ENCODE measurements at regions not wholly inside any gene's neighbourhood (a gene's known extent, or its start where the extent isn't known, plus 50 kb on each side); places are given as distances from the start of the nearest gene placed in this dataset.
"Not testable (repeated sequence)": the region's sequence is repeated elsewhere in the genome, so short reads cannot be mapped to it uniquely, and the experiment has no call there.

- no peak overlapping the region for H3K27ac Mint-ChIP-seq
- peaks cover 3% of the 10 kb centered on the region for H3K9me3 Mint-ChIP-seq
- intact Hi-C loops (cut with micrococcal nuclease) = no loop called here
- H3K36me3 Mint-ChIP-seq (ENCODE audit: low read depth) = no peaks in the 10 kb centered on the region
- no peak for DNase-seq
- H3K27me3 Mint-ChIP-seq (ENCODE audit: low read depth) = peaks cover 5% of the 10 kb centered on the region
- H3K4me1 Mint-ChIP-seq (ENCODE audit: low read depth) = no peaks in the 10 kb centered on the region
- H3K4me3 Mint-ChIP-seq = no peak overlapping the region
- CTCF ChIA-PET = no interaction called here
Observed at GRCh38 chr20:16865406-16865805, 117.2 kb downstream of the OTOR start.

- H3K4me3 Mint-ChIP-seq; H3K4me1 Mint-ChIP-seq (ENCODE audit: low read depth); intact Hi-C loops (cut with micrococcal nuclease); H3K27ac Mint-ChIP-seq; H3K27me3 Mint-ChIP-seq (ENCODE audit: low read depth); CTCF ChIA-PET; H3K9me3 Mint-ChIP-seq; H3K36me3 Mint-ChIP-seq (ENCODE audit: low read depth); DNase-seq: not testable (repeated sequence)
Observed at GRCh38 chr20:16873124-16873523, 125.0 kb downstream of the OTOR start.

GRCh38 chr20:16877053-16877554 lies 128.9 kb downstream of the OTOR start:
- H3K9me3 Mint-ChIP-seq = no peaks in the 10 kb centered on the region
- no peak overlapping the region for H3K27ac Mint-ChIP-seq
- intact Hi-C loops (cut with micrococcal nuclease) = no loop called here
- no peaks in the 10 kb centered on the region for H3K27me3 Mint-ChIP-seq (ENCODE audit: low read depth)
- no peaks in the 10 kb centered on the region for H3K4me1 Mint-ChIP-seq (ENCODE audit: low read depth)
- no peaks in the 10 kb centered on the region for H3K36me3 Mint-ChIP-seq (ENCODE audit: low read depth)
- H3K4me3 Mint-ChIP-seq = no peak overlapping the region
- CTCF ChIA-PET = no interaction called here
- DNase-seq = no peak

GRCh38 chr20:16885746-16886145 lies 137.6 kb downstream of the OTOR start:
- DNase-seq = no peak
- Mint-ChIP-seq H3K9me3 (peaks cover 2% of the 10 kb centered on the region), H3K27ac (no peak overlapping the region), H3K27me3 (ENCODE audit: low read depth) (peaks cover 10% of the 10 kb centered on the region), H3K4me3 (no peak overlapping the region), H3K4me1 (ENCODE audit: low read depth) (no peaks in the 10 kb centered on the region), H3K36me3 (ENCODE audit: low read depth) (no peaks in the 10 kb centered on the region)
- intact Hi-C loops (cut with micrococcal nuclease) = no loop called here
- CTCF ChIA-PET = no interaction called here

GRCh38 chr20:16898433-16898832 lies 150.3 kb downstream of the OTOR start:
- intact Hi-C loops (cut with micrococcal nuclease) = no loop called here
- CTCF ChIA-PET = no interaction called here
- DNase-seq = no peak
- Mint-ChIP-seq H3K36me3 (ENCODE audit: low read depth) (no peaks in the 10 kb centered on the region), H3K4me3 (no peak overlapping the region), H3K4me1 (ENCODE audit: low read depth) (no peaks in the 10 kb centered on the region), H3K27me3 (ENCODE audit: low read depth) (no peaks in the 10 kb centered on the region), H3K27ac (no peak overlapping the region), H3K9me3 (no peaks in the 10 kb centered on the region)

GRCh38 chr20:16902662-16903061 lies 154.5 kb downstream of the OTOR start:
- intact Hi-C loops (cut with micrococcal nuclease) = no loop called here
- Mint-ChIP-seq H3K27ac (no peak overlapping the region), H3K27me3 (ENCODE audit: low read depth) (no peaks in the 10 kb centered on the region), H3K9me3 (peaks cover 2% of the 10 kb centered on the region), H3K4me3 (no peak overlapping the region), H3K36me3 (ENCODE audit: low read depth) (no peaks in the 10 kb centered on the region), H3K4me1 (ENCODE audit: low read depth) (no peaks in the 10 kb centered on the region)
- DNase-seq = no peak
- CTCF ChIA-PET = interaction anchor here (1.0 kb wide), 1 partner anchor 8 kb away, joined by 3 read pairs; no protein-coding TSS in a partner anchor

GRCh38 chr20:16904751-16905150 lies 156.6 kb downstream of the OTOR start:
- Mint-ChIP-seq H3K4me1 (ENCODE audit: low read depth) (no peaks in the 10 kb centered on the region), H3K27me3 (ENCODE audit: low read depth) (no peaks in the 10 kb centered on the region), H3K4me3 (no peak overlapping the region), H3K36me3 (ENCODE audit: low read depth) (no peaks in the 10 kb centered on the region), H3K9me3 (peaks cover 8% of the 10 kb centered on the region), H3K27ac (no peak overlapping the region)
- CTCF ChIA-PET = interaction anchor here (1.2 kb wide), 1 partner anchor 9 kb away, joined by 3 read pairs; no protein-coding TSS in a partner anchor
- intact Hi-C loops (cut with micrococcal nuclease) = no loop called here
- DNase-seq = no peak

GRCh38 chr20:16914277-16914676 lies 166.1 kb downstream of the OTOR start:
- Mint-ChIP-seq H3K27ac (no peak overlapping the region), H3K27me3 (ENCODE audit: low read depth) (no peaks in the 10 kb centered on the region), H3K9me3 (peaks cover 5% of the 10 kb centered on the region), H3K36me3 (ENCODE audit: low read depth) (no peaks in the 10 kb centered on the region), H3K4me3 (no peak overlapping the region), H3K4me1 (ENCODE audit: low read depth) (no peaks in the 10 kb centered on the region)
- DNase-seq = no peak
- CTCF ChIA-PET = no interaction called here
- intact Hi-C loops (cut with micrococcal nuclease) = no loop called here

- intact Hi-C loops (cut with micrococcal nuclease) = no loop called here
- Mint-ChIP-seq H3K4me3 (no peak overlapping the region), H3K9me3 (no peaks in the 10 kb centered on the region), H3K4me1 (ENCODE audit: low read depth) (no peaks in the 10 kb centered on the region), H3K27me3 (ENCODE audit: low read depth) (no peaks in the 10 kb centered on the region), H3K27ac (no peak overlapping the region), H3K36me3 (ENCODE audit: low read depth) (no peaks in the 10 kb centered on the region)
- DNase-seq = no peak
- CTCF ChIA-PET = no interaction called here
Observed at GRCh38 chr20:16916165-16916564, 168.0 kb downstream of the OTOR start.

GRCh38 chr20:16917636-16918035 lies 169.5 kb downstream of the OTOR start:
- DNase-seq = no peak
- H3K4me3 Mint-ChIP-seq = no peak overlapping the region
- H3K9me3 Mint-ChIP-seq = no peaks in the 10 kb centered on the region
- H3K4me1 Mint-ChIP-seq (ENCODE audit: low read depth) = no peaks in the 10 kb centered on the region
- H3K27ac Mint-ChIP-seq = no peak overlapping the region
- intact Hi-C loops (cut with micrococcal nuclease) = no loop called here
- no peaks in the 10 kb centered on the region for H3K27me3 Mint-ChIP-seq (ENCODE audit: low read depth)
- CTCF ChIA-PET = no interaction called here
- H3K36me3 Mint-ChIP-seq (ENCODE audit: low read depth) = no peaks in the 10 kb centered on the region

- H3K27ac Mint-ChIP-seq = no peak overlapping the region
- H3K4me1 Mint-ChIP-seq (ENCODE audit: low read depth) = no peaks in the 10 kb centered on the region
- DNase-seq = no peak
- no peaks in the 10 kb centered on the region for H3K9me3 Mint-ChIP-seq
- intact Hi-C loops (cut with micrococcal nuclease) = no loop called here
- H3K36me3 Mint-ChIP-seq (ENCODE audit: low read depth) = no peaks in the 10 kb centered on the region
- no peaks in the 10 kb centered on the region for H3K27me3 Mint-ChIP-seq (ENCODE audit: low read depth)
- H3K4me3 Mint-ChIP-seq = no peak overlapping the region
- CTCF ChIA-PET = no interaction called here
Observed at GRCh38 chr20:16918366-16918765, 170.2 kb downstream of the OTOR start.

- DNase-seq = no peak
- H3K27ac Mint-ChIP-seq = no peak overlapping the region
- H3K9me3 Mint-ChIP-seq = no peaks in the 10 kb centered on the region
- H3K4me3 Mint-ChIP-seq = no peak overlapping the region
- H3K4me1 Mint-ChIP-seq (ENCODE audit: low read depth) = no peaks in the 10 kb centered on the region
- no peaks in the 10 kb centered on the region for H3K36me3 Mint-ChIP-seq (ENCODE audit: low read depth)
- intact Hi-C loops (cut with micrococcal nuclease) = no loop called here
- no peaks in the 10 kb centered on the region for H3K27me3 Mint-ChIP-seq (ENCODE audit: low read depth)
- CTCF ChIA-PET = no interaction called here
Observed at GRCh38 chr20:16919841-16920240, 171.7 kb downstream of the OTOR start.

- H3K9me3 Mint-ChIP-seq = no peaks in the 10 kb centered on the region
- H3K4me1 Mint-ChIP-seq (ENCODE audit: low read depth) = no peaks in the 10 kb centered on the region
- H3K27ac Mint-ChIP-seq = no peak overlapping the region
- H3K4me3 Mint-ChIP-seq = no peak overlapping the region
- CTCF ChIA-PET = no interaction called here
- DNase-seq = no peak
- H3K36me3 Mint-ChIP-seq (ENCODE audit: low read depth) = no peaks in the 10 kb centered on the region
- no peaks in the 10 kb centered on the region for H3K27me3 Mint-ChIP-seq (ENCODE audit: low read depth)
- intact Hi-C loops (cut with micrococcal nuclease) = no loop called here
Observed at GRCh38 chr20:16922834-16923233, 174.7 kb downstream of the OTOR start.
